ENCODE measurements at regions not wholly inside any gene's neighbourhood (a gene's known extent, or its start where the extent isn't known, plus 50 kb on each side); places are given as distances from the start of the nearest gene placed in this dataset.

- no peak for TF ChIP-seq CTCF (conservative IDR thresholded peaks at IDR 0.05)
- no peak for TF ChIP-seq EZH2 (IDR thresholded peaks at IDR 0.05; ENCODE audit: low read depth)
Observed at GRCh38 chr1:195030793-195031192, 1577.4 kb downstream of the KCNT2 start.

Measured in PC-9 (cell line).